ENCODE measurements at regions not wholly inside any gene's neighbourhood (a gene's known extent, or its start where the extent isn't known, plus 50 kb on each side); places are given as distances from the start of the nearest gene placed in this dataset.
"Not testable (repeated sequence)": the region's sequence is repeated elsewhere in the genome, so short reads cannot be mapped to it uniquely, and the experiment has no call there.

DNA sequence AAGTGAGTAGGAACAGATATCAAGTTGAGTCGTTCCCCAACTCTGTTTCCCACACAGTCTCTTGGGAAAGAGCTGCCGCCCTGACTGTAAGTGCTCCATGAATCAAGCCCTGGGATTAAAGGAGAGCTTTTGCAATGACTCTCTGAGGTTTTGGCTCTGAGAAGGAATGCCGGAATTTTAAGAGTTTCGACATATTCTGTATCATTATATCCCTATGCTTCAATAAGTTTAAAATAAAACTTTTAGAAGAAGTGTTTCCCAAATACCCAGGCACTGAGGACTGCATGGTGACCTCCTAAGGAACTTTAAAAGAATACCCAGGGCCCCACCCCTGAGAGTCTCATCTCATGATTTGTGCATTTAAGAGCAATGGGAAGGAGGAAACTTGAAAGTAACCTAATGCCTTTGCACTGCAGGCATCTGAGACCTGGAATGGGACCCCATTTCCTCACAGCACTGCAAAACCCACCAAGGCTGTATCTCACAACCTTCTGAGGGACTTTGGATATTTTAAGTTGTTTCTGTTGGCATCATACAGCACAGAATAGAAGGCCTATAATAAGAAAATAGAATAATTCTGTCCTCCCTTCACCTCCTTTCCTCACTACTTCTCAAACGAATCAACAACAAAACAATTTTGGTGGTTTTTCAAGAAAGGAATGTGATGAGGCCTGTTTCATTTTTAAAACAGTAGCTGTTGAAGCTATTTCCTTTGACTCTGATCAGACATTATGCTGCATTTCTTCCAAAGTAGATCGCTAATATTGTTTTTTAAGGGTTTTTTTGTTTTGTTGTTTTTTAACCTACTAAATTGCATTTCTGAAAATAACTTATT, 121.2 kb downstream of the GASK1B start:
- peak; percentile 98 for DNase-seq (ENCODE audit: low read depth)

DNA sequence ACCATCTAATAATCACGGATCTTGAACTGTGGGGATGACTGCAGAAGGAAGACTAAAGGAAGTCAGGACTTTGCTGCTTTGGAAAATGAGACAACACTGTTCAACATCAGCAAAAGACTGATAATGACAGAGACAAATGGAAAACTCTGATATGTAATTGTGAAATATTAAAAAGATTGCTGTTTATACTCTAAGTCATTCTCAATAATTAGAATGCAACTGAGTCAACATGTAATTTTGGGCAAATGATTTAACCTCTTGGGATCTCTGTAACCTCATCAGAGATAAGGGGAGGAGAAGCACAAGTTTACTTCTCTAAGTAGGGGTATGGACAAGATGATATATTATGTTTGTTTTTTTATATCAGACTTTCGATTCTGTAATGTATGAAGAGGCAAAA, 121.9 kb downstream of the GASK1B start:
- DNase-seq (ENCODE audit: low read depth) = no peak

DNA sequence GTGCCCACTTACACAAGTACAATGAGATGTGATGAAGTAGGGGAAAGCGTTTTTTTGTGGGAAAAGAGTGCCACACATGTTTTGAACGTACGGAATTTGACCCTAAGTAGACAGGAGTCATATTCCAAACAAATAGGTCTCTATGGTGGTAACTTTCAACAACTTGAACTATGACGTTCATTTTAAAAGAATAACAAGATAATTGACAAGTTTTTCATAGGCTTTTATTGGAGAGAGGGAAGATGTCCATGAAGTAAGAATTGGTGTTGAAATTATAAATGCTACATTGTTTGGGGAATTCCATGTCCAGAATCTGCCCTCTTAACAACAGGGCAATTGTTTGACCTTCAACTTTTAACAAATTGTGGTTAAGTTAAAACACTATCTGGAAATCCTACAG, 126.5 kb downstream of the GASK1B start:
- no peak for DNase-seq (ENCODE audit: low read depth)

DNA sequence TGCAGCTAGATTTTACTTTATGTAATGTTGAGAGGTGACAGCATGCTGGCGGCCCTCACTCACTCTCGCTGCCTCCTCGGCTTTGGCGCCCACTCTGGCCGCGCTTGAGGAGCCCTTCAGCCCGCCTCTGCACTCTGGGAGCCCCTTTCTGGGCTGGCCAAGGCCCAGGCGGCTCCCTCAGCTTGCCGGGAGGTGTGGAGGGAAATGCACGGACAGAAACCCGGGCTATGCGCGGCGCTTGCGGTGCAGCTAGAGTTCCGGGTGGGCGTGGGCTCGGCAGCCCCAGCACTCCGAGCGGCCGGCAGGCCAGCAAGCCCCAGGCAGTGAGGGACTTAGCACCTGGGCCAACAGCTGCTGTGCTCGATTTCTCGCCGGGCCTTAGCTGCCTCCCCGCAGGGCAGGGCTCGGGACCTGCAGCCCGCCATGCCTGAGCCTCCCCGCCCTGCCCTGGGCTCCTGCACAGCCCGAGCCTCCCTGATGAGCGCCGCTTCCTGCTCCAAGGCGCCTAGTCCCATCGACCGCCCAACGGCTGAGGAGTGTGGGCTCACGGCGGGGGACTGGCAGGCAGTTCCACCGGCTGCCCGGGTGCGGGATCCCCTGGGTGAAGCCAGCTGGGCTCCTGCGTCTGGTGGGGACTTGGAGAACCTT, 128.7 kb downstream of the GASK1B start:
- no peak for DNase-seq (ENCODE audit: low read depth)

DNA sequence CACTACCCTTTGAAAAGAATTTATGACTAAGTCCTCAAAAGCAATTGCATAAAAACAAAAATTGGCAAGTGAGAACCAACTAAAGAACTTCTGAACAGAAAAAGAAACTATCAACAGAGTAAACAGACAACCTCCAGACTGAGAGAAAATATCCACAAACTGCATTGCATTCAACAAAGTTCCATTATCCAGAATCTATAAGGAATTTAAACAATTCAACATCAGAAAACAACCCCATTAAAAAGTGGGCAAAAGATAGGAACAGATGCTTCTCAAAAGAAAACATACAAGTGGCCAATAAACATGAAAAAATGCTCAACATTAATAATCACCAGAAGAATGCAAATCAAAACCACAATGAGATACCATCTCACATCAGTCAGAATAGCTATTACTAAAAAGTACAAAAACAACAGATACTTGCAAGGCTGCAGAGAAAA, 130.2 kb downstream of the GASK1B start:
- DNase-seq (ENCODE audit: low read depth) = peak; percentile 18

DNA sequence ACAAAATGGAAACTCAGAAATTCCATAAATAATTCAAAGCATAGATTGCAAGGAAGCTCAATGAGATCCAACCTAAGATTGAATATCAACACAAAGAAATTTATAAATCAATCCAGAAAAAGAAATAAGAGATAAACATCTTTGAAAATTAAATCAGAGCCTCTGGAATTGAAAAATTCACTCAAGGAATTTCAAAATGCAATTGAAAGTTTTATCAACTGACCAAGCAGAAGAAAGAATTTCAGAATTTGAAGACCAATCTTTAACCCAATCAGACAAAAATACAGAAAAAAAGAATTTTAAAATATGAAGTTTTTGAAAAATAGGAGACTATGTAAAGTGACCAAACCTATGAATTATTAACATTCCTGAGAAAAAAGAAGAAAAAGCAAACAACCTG, 134.1 kb downstream of the GASK1B start:
- DNase-seq (ENCODE audit: low read depth) = no peak

DNA sequence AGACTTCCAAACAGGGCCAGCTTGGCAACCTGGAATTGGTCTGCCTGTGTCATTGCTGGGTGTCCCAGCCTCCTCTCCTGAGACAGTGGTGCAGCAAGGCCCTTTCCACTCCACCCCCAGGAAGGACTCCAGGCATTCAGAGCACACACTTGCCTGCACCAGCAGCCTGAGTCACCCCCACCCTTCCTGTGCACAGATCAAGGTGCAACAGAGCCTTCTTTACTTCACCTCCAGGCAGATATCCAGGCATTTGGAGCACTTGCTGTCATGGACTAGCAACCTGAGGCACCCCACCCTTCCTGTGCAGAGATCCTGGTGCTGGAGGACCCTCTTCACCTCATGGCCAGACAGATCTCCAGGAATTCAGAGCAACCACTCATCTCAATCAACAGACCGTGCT, 135.8 kb downstream of the GASK1B start:
- DNase-seq (ENCODE audit: low read depth) = no peak

DNA sequence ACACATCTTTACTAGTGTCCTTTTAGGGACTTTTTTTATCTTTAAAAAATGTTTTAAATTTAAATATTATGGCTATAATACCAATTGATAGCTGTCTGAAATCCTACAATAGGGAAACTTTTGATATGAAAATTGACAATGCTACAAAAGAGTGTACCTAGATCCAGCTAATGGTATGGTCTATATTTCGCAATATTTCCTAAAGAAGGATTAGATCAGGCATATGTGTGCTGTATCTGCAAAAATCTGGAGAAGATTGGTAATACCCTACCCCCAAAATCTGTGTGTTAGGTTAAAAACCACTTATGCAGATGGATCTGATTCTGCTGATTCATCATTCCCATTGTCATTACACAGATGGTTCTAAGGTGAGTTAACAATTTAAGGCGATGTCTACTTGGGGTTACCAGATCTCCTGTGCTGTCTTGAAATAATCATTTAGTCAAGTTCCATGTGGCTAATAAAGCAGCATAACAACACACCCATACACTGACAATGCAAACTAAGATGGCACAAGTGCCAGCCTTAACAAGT, 137.1 kb downstream of the GASK1B start:
- DNase-seq (ENCODE audit: low read depth) = no peak

DNA sequence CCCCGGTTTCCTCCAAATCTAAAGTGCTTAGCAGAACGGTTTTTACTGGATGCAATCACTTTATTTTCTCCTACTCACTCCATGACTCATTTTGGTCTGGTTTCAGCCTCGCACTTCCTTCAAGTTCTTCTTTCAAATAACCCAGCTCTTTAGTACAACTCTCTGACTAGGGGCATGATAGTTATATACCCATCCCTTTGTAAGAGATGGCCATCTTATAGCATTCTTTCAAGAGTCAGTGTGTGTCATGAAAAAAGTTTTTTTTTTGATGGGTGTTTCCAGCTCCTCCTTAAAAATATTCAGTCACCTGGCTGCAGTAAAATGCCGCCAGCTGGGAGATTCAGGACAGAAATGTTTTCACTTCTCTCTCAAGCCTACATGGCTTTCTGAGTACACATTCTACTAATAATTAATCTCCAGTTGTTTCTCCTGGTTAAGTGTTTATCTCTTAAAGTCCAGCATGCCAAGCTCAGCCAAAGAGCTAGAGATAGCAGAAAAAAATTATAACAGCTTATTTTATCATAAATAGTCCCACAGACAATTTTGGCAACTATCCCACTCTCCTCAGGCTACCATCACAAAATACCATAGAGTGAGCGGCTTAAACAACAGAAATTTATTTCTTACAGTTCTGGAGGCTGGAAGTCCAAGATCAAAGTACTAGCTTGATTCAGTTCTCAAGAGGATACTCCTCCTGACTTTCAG, 139.3 kb downstream of the GASK1B start:
- DNase-seq (ENCODE audit: low read depth) = no peak

DNA sequence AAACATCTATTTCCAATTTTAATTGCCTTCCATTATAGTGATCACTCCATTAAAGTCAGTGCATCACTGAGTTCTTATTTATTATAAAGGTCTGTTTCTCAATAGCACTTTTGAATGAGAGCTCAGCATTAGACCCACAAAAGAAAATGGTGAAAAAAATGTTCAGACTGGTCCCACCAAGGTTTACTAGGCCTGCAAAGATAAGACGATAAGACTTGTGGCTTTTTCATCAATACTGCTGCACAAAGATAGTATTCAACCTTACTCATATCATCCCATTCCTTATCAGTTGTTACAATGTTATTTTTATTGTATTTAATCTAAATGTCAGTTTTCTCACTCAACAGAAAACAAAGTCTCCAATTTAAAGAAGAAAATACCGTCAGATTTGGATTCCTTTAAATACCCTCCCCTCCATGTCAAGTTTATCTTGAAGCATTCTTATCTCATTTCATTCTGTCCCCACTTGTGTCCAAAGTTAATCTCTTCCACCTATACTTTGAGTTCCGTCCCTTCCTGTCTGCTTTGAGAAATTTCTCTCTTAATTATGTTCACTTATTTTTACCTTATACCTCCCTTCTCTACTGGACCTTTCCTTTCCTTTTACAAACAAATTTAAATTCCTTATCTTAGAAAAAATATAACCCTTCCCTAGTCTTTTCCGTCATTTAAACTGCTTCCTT, 140.0 kb downstream of the GASK1B start:
- no peak for DNase-seq (ENCODE audit: low read depth)

DNA sequence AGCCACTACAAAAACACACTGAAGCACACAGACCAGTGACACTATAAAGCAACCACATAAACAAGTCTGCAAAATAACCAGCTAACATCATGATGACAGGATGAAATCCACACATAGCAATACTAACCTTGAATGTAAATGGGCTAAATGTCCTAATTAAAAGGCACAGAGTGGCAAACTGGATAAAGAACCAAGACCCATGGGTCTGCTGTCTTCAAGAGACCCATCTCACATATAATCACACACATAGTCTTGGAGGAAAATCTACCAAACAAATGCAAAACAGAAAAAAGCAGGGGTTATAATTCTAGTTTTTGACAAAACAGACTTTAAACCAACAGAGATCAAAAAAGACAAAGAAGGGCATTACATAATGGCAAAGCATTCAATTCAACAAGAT, 144.4 kb downstream of the GASK1B start:
- DNase-seq (ENCODE audit: low read depth) = not testable (repeated sequence)

DNA sequence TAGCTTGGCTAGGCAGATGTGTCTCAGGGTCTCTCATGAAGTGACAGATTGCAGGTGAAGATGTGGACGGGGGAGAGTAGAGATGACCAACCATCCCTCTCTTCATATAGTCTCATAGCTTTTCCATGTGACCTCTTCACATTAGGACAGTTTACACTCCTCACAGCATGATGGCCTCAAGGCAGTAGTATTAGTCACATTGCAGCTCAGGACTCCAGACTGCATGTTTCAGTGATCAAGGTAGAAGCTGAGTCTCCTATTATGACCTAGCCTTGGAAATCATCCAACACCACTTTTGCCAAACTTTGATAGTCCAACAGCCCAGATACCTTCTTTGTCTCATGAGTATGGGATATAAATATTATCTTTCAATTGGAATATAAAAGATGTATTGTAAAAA, 147.7 kb downstream of the GASK1B start:
- DNase-seq (ENCODE audit: low read depth) = no peak

DNA sequence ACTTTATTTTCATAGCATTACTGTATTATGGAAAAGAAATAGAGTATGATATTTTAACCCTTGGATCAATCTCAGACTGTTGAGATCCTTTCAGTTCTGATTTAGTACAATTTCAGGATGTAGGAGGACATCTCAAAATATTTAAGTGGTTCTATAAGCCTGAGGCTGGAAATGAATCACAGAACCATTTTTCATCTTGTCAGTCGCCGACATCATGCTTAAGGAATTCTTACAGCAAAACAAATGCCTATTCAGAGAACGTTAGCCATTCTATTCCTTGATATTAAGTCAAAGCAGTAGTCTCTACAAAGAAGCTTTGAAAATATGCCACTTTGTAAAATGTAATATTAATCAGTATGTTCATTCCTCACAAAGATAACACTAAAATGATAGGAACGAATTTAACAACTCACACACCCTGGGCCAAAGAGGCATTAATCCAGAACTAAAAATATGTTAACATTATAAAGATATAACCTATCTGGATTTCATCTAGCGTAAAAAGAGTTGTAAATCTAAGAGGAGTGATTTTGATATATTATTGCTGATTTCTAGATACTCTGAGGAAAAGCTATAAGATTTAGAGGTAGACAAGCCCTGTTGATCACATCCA, 152.0 kb downstream of the GASK1B start:
- peak; percentile 72 for DNase-seq (ENCODE audit: low read depth)

DNA sequence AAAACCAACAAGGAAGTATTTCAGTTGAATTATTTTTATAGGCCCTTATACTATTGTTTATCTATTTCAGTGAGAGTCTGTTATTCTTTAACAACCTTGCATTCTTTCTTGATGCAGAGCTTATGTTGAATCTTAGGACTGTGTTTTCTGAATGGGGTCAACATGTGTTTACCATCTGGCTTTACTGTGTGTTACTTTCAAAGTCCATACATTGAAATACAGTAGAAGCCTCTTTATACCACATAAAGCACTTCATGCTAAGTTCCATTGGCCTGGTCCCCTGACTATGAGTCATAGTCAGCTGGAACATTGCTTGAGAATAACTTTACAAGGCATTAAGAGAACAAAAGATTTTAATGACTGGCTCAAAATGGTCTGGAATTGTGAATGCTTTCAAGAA, 152.6 kb downstream of the GASK1B start:
- DNase-seq (ENCODE audit: low read depth) = peak; percentile 85

DNA sequence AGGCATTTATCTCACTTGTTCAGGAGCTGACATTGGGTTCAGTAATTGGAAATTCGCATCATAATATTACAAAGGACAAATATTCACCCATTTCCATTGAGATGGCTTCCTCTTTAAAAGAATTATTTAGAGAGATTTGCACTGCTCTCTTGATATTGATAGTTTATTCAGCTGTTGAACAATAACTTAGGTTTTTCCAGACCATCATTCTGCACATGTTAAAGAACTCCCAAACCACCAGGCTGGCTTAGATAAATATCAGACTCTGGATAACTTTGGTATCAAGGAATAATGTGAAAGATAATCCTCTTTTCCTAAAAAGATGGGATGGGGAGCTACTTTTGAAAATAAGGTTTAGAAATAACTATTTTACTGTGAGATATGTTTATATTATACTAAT, 154.0 kb downstream of the GASK1B start:
- no peak for DNase-seq (ENCODE audit: low read depth)

DNA sequence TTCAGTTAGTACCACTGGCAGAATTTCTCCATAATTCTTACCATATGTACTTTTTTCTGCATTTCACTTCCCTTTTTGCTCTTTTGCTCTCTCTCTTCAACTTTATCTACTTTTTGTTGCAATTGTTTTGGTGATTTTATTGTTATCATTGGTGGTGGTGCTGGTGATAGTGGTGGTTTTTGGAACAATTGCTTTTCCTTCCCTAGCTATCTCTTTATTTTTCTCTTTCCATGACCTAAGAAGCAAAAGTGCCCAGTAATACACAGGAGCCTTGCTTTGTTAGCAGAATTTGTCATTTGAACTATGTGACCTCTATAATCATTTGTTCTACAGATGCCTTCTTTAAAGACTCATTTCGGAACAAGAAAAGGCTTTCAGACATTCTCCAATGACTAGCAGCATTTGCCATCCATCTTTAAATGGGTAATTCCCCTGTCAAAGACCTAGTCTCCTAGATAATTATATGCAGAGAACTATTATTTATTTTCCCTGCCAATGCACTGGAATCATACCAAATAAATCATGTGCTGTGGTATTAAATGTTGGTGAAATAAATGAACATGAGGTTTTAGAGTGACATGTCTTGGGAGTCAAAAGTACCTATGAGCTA, 154.5 kb downstream of the GASK1B start:
- DNase-seq (ENCODE audit: low read depth) = no peak

DNA sequence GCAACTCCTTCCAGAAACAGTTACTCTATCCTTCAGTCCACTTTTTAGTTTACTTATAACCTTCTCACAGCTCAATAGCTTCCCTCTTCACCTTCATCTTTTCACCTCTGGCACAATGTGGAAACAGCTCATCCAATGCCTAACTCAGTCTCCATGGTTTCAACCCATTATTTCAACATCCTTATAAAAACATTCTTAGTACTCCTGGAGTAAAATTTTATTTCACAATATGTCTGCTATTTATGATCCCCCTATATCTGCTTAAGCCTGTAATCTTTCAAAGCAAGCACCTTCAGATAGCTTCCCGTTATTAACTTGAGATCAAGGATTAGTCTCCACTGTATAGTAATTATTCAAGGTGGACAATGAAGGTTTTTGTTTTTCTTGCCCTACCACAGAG, 156.3 kb downstream of the GASK1B start:
- DNase-seq (ENCODE audit: low read depth) = peak; percentile 64

DNA sequence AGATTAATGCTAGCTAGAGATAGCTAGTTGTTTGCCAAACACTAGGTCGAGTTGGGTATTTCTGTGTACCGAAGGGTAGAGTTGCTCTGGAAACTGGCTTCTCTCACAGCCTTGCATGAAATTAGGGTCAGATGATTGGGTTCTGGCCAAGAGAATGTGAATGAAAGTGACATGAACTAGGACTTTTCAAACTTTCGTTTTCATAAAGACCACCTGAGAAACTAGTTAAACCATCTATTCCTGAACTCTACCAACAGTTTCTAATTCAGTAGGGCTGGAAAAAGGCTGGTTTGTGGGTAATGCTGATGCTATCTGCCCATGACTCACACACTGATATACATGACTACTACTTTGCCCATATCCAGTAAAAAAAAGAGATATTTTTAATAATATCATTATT, 157.6 kb downstream of the GASK1B start:
- DNase-seq (ENCODE audit: low read depth) = peak; percentile 44

DNA sequence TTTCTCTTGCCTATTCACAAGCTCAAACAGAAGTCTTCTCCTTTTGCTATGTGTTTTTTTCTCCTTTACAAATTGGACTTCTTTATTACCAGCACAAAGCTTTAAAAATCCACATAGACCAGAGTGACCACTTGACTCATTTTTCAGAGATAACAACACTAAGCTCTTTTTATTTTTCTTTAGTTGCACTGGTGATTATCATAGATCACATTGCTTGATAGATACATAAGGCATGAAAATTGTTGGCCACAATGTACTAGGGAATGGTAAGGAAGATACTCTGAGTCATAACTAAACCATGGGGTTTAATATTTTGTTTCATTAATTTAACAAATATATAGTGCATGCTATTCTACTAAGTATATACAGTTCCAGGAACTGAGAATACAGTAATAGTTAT, 159.0 kb downstream of the GASK1B start:
- DNase-seq (ENCODE audit: low read depth) = no peak

DNA sequence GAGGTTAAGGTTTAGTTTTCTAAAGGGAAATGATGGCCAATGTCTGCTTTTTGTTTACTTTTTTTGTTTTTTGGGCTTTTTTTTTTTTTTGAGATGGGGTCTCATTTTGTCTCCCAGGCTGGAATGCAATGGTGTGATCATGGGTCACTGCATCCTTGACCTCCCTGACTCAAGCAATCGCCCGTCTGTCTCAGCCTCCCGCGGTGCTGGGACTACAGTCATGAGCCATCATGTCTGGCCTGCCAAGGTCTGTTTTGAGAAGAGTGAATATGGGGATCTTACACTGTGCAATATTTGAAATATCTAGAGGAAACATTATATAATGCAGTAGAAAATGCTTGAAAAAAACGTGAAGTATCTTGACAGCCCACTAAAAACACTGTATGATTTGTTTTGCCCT, 162.5 kb downstream of the GASK1B start:
- no peak for DNase-seq (ENCODE audit: low read depth)

DNA sequence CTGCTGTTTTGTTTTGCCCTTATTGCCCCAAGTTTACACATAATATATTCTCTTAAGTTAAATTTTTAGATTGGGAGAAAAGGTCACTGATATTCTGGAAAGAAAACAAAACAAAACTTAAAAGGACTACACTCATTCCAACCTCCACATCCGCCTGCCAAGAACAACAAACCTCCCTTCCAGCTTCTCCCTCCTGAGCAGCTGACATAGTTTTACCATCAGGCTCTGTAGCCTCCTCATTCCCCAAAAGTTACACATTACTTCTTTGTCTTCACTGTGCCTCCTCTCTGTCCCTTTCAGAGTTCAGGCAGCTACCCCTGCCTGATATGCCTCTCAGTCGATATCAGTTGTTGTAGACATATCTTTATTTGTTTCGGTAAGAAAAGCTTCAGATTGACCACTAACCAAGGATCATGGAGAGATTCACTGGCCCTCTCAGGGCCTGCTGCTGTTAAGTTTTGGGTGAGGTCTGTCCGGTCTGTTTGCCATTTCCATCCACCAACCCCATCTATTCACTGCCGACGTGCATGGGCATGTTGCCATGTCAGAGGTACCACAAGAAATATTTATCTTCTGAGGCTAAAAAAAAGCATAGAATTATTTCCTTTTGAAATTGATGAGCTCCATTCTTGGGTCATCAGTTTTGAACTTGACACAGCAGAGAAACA, 164.1 kb downstream of the GASK1B start:
- DNase-seq (ENCODE audit: low read depth) = no peak
